Hematopoietic multipotent progenitor cell treated with erythropoietin and hydrocortisone succinate and interleukin-3 and kit ligand, for 15 days (in vitro differentiated cells): ENCODE measurements at regions not wholly inside any gene's neighbourhood (a gene's known extent, or its start where the extent isn't known, plus 50 kb on each side); places are given as distances from the start of the nearest gene placed in this dataset.
A peak's percentile ranks its signal among the peaks of the same experiment; 100 is the strongest.
"Not testable (repeated sequence)": the region's sequence is repeated elsewhere in the genome, so short reads cannot be mapped to it uniquely, and the experiment has no call there.

Experiments used
- DNase-seq: peaks from one replicate; pipeline ENCODE4 v3.0.0-alpha.2; 2015; ENCODE audit warnings: low spot score

DNA sequence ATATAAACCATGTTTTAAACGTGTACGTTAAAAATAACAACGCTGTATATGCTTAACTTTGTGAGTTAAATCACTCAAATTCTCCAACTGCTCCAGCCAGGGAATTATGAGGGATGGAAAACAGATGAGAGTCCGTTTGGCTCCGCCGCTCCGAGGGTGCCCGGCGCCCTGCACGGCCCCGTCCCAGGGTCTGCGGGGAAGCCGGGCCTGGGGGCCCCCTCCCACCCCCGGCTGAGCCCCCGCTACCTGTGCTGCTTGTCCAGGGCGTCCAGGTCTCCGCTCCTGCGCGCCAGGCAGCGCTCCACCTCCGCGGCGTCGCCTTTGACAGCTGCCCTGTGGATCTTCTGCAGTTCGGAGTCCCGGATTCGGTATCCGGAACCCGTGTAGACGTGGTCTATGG is 415.5 kb downstream of the FOXD4L4 start:
- DNase-seq, result not testable (repeated sequence)

DNA sequence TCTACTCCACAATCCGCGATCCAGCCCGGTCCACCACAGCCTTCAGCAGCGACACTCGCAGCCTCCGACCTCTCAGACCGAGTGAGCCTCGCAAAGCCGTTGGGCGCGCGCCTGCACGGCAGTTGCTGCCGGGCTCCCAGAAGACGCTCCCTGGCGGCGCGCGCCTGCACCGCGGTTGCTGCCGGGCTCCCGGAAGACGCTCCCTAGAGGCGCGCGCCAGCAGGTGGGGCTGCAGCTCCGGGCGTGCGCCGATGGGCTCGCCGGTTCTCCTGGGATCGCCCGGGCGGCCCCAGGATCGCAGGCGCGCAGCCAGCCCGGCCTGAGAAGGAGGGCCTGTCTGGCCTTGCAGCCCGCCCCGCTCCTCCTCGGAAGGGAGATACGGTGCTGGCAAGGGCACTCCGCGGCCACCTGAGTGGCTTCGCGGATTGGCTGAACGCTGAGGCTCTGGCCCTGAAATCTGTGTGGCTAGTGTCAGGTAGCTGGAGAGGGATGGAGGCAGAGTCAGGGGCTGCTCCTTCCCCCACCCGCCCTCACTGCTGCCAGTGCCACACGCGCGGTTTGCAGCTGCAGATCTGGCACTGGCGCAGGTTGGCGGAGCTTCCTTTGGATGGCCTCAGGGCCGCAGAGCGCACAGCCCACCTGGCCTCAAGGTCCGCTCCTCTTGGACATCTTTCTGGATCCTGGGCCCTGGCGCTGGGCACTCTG is 416.2 kb downstream of the FOXD4L4 start:
- DNase-seq, result peak; percentile 25

DNA sequence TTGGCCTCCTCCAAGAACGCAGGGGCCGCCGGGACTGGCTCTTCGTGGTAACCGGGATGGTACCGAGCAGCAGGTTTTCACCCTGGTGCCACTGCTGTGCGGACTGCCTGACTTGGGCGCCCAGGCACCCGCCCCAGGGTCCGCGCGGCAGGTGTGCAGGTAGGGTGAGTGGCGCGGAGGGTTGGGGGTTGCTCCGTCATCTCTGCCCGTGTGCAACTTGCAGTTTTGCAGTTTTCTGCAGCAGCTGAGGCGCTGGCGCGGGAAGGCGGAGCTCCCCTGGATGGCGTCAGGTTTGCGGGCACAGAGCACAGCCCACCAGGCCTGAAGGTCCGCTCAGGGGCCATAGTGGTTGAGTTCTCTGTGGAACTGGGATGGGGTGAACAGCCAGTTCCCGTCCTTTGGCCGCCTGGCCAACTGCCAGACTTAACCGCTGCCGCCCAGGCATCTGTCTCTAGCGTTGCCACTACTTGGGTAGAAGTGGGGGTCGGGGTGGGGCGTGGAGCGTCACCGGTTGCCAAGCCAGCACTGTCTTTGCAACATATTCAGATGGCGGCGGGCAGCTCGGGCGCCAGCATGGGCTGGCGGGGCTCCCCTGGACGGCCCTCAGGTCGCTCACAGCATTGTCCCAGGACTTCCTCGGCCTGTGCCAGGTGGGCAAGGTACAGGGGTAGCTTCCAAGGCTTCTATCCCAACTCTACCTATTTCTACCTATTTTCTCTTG is 417.2 kb downstream of the FOXD4L4 start:
- DNase-seq, result not testable (repeated sequence)

DNA sequence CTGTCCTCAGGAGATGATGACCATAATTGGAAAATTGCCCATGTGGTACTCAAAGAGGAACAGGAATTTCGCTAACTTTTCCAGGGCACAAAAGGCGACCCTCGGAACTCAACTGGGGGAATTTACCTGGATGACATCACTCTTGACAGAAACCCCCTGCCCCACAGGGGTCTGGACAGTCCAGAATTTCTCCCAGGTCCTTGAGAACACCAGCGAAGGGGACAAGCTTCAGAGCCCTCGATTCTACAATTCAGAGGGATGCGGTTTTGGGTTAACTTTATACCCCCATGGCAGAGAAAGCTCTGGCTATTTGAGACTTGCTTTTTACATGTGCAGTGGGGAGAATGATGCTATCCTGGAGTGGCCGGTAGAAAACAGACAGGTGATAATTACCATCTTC is 445.4 kb downstream of the FOXD4L4 start:
- DNase-seq, result not testable (repeated sequence)

DNA sequence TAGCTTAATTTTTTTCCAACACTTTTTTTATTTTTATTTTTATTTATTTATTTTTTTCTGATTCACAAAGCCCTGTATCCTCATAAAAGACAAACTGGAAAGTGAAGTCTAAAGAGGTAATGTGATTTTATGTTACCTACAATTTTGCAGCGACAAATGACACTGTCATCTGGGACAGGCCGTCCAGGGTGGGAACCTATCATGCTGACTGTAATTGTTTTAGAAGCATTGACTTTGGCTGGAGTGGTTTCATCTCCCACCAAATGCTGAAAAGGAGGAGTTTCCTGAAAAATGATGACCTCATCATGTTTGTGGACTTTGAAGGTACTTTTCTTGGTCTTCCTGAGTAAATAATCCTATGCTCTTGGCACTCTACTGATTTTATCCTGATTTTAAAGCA is 446.7 kb downstream of the FOXD4L4 start:
- DNase-seq, result not testable (repeated sequence)

DNA sequence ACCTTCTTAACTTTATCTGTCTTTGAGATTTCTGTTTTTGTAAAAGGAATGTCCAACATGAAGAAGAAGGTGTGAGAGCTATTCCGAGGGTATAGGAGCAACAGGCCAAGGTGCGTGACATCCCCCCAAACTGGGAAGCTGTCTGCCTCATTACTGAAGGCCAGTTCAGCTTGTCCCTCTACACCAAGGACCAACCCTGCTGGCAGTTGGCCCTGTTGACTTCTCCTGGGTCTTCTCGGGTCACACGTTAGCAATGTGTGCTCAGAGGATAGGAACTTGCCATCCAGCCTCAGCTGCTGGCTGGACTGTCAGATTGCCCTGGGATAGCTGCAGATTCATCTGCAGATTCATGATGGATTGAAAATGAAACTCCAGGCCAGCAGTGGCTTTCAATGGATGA is 460.3 kb downstream of the FOXD4L4 start:
- DNase-seq, result not testable (repeated sequence)

DNA sequence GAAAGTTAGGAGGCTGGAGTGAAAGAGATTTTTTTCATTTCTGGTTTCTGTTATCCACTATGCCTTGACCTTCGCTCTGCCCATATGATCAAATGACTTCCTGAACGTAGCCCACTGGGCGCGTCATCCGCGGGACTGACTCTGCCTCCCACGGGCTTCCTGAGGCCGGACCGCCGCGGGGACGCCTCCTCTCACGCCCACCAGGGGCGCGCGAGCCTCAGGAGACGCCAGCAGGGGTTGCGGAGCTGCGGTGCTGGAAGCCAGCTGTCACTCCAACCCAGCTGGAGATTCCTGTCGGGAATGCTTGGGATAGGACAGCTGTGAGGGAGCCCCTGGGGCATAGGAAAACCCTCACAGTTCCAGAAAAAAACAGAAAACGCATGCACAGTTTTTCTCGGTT is 461.5 kb downstream of the FOXD4L4 start:
- DNase-seq, result not testable (repeated sequence)

DNA sequence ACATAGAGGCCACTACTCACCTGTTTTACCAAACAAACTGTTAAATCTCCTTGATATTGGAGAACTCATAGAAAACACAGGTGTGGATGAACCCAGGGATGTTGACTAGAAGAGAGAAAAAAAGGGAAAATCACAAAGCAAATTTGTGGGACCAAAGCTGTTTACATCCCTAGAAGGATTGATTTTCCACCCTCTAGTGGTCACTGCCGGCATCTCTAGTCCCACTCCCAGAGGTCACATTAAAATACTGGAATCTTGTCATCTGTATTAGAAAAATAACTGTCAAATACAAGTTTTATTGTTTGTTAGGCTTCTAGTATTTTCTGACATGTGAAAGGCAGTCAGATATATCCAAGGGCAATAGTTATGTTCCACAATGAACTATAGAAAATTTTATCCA is 469.7 kb downstream of the FOXD4L4 start:
- DNase-seq, result not testable (repeated sequence)

DNA sequence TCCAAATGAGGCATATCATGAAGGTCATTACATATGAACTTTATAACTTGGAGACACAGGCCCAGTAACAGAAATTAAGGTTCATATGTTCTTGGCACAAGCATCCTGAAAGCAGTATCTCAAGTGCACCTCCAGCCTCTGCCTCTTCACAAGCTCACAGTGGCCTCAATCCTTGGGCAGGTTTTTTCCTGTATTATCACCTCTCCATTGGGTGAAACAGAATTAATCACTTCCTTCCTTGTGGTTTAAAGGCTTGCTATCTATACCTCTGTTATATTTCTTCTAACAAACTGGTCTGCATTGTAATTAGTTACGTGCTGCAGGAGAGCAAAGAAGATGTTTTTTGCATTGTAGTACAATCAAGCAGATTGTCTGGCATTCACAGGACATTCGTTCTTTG is 471.0 kb downstream of the FOXD4L4 start:
- not testable (repeated sequence) for DNase-seq

DNA sequence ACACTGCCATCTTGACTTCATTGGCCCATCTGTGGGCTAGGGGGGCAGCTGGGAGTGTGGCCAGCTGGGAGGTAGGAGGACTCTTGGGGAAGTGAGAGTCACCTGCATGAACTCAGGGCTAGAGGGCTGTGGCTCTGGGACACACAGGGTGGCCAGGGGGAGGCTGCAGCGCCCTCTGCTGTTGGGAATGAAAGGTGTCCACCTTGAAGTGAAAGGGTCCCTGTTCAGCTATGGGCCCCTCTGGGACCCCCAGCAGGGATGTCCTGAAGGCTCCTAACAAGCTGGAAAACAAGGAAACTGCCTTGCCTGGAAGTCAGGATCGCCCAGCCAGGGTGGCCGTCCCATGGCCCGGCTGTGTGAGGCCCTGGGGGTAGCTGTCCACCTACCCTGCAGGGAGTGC is 507.8 kb downstream of the FOXD4L4 start:
- DNase-seq, result not testable (repeated sequence)

DNA sequence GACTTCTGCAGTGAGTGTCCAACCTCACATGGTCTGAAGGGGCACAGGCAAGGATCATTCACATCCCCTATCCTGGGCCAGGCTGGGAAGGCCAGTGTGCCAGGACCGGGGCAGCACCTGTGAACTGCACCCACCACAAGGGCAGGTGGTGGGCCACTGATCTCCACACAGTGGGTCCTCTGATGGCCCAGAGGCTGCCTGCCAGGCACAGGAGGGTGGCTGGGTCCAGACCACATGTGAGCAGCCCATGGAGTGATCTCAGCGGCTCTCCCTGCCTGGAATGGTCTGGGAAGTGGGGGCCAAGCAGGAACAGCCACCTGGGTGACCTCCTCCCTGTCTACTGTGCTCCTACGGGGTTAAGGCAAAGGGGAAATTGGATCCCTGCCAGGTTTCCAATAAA is 508.5 kb downstream of the FOXD4L4 start:
- DNase-seq, result not testable (repeated sequence)

DNA sequence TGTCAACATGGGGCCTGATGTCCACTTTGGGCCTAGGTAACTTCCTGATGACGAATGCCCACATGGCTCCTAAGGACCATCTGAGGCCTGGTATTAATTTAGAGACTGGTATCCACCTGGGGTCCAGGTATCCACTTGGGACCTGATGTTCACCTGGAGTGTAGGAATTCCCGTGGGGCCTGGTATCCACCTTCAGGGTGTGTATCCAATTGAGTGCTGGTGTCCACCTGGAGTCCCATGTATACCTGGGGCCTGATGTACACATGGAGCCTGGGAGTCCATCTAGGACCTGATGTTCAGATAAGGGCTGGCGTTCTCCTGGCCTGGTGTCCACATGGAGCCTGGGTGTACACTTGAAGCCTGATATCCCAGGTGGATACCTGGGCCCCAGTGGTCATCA is 520.6 kb downstream of the FOXD4L4 start:
- not testable (repeated sequence) for DNase-seq

DNA sequence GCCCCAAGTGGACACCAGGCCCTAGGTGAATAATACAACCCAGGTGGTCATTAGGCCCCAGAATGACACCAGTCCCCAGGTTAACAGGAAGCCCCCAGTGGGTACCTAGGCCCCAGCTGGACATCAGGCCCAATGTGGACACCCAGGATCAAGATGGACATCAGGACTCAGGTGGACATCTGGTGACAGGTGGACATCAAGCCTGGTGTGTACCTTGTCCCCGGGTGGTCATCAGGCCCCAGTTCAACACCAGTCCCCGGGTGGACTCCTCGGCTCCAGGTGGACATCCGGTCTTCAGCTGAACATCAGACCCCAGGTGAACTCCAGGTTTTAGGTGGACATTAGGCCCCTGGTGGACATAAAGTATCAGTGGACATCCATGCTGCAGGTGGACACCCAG is 524.6 kb downstream of the FOXD4L4 start:
- not testable (repeated sequence) for DNase-seq

DNA sequence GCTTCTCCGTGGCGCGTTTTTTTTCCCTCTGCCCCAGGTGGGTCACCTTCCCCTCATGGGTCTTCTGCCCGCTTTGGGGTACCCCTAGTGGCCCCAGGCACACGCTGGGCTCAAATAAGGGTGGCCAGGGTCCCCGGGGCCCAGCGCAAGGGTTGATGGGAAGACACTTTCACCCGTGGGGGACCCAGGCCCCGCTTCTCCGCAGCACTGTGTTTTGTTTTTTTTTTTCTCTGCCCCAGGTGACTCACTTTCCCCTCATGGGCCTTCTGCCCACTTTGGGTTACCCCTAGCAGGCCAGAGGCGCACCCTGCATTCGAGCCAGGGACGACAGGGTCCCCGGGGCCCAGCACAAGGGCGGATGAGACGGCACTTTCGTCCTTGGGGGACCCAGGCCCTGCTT is 526.7 kb downstream of the FOXD4L4 start:
- not testable (repeated sequence) for DNase-seq

DNA sequence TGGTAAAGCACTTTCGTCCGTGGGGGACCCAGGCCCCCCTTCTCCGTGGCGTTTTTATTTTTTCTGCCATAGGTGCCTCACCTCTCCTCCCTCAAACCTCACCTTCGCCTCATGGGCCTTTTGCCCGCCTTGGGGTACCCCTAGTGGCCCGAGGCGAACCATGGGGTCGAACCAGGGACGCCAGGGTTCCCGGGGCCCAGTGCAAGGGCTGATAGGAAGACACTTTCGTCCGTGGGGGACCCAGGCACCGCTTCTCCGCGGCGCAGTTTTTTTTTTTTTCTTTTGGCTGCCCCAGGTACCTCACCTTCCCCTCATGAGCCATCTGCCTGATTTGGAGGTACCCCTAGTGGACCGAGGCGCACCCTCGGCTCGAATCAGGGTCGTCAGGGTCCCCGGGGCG is 527.8 kb downstream of the FOXD4L4 start:
- not testable (repeated sequence) for DNase-seq

DNA sequence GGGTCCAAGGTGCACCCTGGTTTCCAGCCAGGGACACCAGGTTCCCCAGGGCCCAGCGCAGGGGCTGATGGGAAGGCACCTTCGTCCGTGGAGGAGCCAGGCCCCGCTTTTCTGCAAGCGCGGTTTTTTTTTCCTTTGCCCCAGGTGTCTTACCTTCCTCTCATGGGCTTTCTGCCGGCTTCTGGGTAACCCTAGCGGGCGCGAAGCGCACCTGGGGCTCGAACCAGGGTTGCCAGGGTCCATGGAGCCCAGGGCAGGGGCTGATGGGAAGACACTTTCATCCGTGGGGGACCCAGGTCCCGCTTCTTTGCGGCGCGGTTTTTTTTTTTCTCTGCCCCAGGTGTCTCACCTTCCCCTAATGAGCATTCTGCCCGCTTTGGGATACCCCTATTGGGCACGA is 529.3 kb downstream of the FOXD4L4 start:
- not testable (repeated sequence) for DNase-seq

DNA sequence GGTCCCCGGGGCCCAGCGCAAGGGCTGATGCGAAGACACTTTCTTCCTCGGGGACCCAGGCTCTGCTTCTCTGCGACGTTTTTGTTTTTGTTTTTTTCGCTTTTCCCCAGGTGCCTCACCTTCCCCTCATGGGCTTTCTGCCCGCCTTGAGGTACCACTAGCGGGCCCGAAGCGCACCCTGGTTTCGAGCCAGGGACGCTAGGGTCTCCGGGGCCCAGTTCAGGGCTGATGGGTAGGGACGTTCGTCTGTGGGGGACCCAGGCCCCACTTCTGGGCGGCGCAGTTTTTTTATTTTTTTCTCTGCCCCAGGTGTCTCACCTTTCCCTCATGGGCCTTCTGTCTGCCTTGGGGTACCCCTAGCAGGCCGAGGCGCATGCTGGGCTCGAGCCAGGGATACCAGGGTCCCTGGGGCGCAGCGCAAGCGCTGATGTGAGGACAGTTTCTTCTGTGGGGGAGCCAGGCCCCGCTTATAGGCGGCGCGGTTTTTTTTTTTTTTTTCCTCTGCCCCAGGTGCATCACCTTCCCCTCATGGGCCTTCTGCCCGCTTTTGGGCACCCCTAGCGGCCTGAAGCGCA is 530.0 kb downstream of the FOXD4L4 start:
- DNase-seq, result not testable (repeated sequence)

DNA sequence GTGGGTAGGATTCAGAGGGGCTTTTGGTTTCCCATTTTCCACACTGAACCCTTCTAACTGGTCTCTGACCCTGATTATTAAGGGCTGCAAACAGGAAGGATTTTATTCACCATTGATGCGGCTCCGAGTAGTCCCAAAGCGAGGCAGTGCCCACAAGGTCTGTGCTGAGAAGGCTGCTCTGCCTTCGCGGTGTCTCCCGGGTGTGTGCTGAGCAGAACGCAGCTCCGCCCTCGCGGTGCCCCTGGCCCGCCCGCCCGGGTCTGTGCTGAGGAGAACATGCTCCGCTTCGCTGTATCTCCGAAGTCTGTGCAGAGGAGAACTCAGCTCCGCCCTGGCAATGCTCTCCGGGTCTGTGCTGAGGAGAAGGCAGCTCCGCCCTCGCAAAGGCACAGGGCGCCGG is 530.7 kb downstream of the FOXD4L4 start:
- DNase-seq, result not testable (repeated sequence)

DNA sequence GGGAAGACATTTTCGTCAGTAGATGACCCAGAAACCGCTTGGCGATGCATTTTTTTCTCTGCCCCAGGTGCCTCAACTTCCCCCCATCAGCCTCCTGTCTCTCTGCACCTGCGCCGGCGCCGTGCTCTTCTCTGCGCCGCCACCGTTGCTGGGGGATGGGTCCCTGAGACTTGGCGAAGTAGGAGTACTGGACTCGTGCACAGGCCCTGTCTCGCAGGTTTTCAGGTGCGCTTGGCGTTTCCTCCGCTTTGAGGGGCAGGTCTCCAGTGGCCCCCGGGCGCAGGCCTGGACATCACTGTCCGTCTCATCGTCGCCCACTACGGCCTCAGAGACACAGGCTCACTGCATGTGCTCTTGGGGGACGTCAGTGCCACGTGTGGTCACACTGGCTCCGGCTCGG is 532.1 kb downstream of the FOXD4L4 start:
- DNase-seq, result not testable (repeated sequence)

DNA sequence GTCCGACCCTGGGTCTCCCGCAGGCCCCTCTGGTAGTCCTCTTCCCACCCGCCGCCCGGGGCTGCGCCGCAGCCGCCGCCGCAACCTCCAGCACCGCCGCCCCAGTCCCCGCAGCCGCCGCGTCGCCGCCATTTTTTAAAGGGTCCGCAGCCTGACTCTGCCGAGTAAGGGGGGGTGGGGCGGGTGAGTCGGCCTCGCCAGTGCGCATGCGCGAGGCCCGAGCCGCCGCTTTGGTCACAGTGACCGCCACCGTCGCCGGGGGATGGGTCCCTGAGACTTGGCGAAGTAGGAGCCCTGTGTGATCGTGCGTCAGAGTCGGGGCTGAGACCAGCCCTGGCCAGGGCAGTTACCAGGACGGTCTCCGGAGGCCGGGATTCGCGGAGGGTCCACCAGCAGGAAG is 532.8 kb downstream of the FOXD4L4 start:
- DNase-seq, result not testable (repeated sequence)

DNA sequence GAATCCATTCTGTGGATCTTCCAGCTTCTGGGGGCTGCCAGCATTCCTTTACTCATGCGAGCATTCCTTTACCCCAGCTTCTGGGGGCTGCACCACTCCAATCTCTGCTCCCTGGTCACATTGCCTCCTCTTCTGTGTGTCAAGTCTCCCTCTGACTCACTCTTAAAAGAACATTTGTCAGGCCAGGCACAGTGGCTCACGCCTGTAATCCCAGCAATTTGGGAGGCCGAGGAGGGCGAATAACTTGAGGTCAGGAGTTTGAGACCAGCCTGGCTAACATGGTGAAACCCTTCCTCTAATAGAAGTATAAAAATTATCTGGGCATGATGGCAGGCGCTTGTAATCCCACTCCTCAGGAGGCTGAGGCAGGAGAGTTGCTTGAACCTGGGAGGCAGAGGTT is 541.9 kb downstream of the FOXD4L4 start:
- DNase-seq, result not testable (repeated sequence)
